GM21723 (cell line): ENCODE measurements at regions not wholly inside any gene's neighbourhood (a gene's known extent, or its start where the extent isn't known, plus 50 kb on each side); places are given as distances from the start of the nearest gene placed in this dataset.

ENCODE experiments used
- ATAC-seq: cut with Tn5 transposase; IDR thresholded peaks from one replicate; pipeline ENCODE4 v1.9.1; 2021; ENCODE audit warnings: mild to moderate bottlenecking, moderate library complexity; ENCODE audit not compliant: unreplicated experiment

- no peak for ATAC-seq
These were observed 137.8 kb upstream of the SPACA1 start for GRCh38 chr6:87909849-87910248.

GRCh38 chr6:87908978-87909811 lies 138.4 kb upstream of the SPACA1 start:
- ATAC-seq = no peak

DNA sequence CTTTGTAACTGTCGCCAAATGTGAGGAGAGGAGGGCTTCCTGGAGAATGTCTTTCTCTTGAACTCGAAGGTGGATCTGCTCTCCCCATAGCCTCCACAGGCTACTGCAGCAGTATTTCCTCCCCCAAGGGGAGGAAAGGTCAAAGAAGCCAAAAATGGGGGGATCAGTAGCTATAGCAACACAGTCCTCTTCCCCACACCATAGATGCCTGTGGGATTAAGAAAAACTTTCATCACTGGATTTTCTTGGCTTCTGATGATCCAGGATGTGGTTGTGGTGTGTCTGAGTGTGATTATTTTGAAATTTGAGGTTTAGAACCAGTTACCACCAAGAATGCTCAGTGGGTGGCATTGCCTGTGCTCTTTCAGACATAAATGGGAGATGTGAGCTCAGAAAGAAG lies 140.1 kb upstream of the SPACA1 start:
- ATAC-seq = peak; percentile 43

DNA sequence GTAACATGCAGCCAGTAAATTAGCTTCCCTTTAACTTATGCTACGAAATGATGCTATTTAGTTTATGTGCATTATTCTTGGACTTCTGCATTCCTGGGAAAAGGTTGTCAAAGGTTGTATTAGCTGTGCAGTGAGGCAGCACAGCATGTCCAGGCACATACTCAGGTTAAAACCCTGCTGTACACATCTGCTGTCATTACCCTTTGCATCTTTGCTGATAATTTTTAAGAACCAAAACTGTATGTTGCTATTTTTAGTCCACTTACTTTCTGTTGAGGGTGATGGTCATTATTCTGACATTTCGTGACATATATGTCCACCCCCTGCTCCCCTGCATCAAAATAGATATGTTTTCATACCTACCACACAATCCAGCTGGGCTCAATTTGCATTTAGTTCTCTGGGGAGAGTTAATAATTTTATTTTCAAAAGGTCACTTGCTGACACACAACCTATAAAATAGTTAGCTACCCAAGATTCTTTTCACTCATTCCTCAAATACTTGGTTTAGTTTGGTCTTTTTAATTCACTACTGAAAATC lies 142.5 kb upstream of the SPACA1 start:
- ATAC-seq = peak; percentile 88

- no peak for ATAC-seq
These were observed 143.6 kb upstream of the SPACA1 start for GRCh38 chr6:87904011-87904410.

DNA sequence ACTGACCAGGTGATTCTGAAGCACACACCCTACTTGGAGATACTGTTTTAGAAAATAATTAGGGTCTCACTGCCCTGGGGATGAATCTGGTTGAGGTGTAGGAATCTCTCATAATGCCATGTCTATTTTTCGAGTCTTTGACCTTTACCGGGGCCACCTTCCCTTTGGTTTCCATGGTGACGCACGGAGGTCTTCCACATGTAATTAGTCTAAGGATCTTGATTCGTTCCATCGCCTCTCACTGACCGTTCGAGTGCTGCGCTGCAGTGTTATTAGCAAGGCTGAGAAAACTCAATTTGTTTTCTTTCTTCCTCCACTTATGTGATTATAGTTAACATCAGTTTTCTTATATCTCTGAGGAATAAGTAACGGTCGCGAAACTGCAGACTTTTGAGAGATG lies 144.3 kb upstream of the SPACA1 start:
- ATAC-seq = no peak

- ATAC-seq = no peak
These were observed 145.3 kb upstream of the SPACA1 start for GRCh38 chr6:87902383-87902782.

DNA sequence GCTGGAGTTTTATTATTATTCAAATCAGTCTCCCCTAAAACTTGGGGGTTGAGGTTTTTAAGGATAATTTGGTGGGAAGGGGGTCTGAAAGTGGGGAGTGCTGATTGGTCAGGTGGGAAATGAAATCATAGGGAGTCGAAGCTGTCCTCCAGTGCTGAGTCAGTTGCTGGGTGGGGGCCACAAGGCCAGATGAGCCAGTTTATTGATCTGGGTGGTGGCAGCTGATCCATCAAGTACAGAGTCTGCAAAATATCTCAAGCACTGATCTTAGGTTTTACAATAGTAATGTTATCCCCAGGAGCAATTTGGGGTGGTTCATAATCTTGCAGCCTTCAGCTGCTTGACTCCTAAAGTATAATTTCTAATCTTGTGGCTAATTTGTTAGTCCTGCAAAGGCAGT lies 146.0 kb upstream of the SPACA1 start:
- no peak for ATAC-seq

- ATAC-seq = no peak
These were observed 147.4 kb upstream of the SPACA1 start for GRCh38 chr6:87900160-87900698.

GRCh38 chr6:87899499-87900147 lies 148.0 kb upstream of the SPACA1 start:
- no peak for ATAC-seq

DNA sequence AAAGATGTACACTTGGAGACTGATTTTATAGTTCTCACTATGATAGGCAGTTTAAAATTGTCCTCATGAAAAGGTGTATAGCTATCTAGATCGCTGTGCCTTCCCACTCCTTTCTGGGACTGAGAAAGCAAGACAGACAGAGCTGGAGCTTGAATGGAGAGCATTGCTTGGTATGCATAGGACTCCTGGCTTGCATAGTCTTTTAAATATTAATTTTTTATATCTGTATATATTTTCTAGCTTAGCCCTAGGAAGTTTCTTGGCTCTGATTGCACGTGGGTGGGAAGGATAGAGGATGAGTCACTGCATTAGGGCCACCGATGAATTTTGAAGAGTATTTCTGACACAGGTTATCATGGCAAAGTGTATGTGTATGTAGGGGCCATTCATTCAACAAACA lies 150.0 kb upstream of the SPACA1 start:
- no peak for ATAC-seq

DNA sequence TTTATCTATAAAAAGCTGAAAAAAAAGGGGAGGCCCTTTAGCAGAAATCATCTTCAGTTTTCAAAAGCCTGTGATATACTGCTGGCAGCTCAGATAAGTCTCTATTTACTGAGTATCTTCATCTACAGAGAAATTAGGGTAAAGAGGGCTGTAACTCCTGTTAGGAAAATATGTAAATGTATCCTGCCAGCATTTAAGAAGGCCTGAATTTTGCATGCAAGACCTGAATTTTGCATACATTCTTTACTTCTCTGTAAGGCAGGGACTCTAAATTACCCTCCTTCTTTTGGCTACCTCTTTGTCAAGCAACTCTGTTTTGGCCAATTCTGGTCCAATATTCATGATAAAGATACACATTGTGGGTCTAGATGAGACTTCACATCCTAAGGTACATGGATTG lies 150.6 kb upstream of the SPACA1 start:
- no peak for ATAC-seq

DNA sequence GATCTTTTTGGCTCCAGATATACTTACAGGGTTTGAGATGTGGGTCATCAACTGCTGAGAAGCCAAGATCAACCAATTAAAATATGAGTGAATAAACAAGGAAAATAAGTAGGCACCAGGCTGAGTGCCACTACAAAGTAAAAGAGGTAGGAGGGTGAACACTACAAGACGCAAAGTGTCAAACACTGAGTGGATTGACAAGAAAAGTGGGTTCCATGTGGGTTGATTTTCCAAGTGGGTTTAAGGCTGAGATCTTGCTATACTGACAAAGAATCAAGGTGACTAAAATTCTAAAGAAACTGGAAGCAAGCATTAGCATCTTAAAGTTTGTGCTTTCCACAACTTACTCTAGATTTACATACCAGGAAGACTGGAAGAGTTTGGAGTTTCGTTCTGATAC lies 160.4 kb upstream of the SPACA1 start:
- no peak for ATAC-seq

- no peak for ATAC-seq
These were observed 163.4 kb upstream of the SPACA1 start for GRCh38 chr6:87884203-87884602.

GRCh38 chr6:87881342-87881895 lies 166.2 kb upstream of the SPACA1 start:
- ATAC-seq = no peak

DNA sequence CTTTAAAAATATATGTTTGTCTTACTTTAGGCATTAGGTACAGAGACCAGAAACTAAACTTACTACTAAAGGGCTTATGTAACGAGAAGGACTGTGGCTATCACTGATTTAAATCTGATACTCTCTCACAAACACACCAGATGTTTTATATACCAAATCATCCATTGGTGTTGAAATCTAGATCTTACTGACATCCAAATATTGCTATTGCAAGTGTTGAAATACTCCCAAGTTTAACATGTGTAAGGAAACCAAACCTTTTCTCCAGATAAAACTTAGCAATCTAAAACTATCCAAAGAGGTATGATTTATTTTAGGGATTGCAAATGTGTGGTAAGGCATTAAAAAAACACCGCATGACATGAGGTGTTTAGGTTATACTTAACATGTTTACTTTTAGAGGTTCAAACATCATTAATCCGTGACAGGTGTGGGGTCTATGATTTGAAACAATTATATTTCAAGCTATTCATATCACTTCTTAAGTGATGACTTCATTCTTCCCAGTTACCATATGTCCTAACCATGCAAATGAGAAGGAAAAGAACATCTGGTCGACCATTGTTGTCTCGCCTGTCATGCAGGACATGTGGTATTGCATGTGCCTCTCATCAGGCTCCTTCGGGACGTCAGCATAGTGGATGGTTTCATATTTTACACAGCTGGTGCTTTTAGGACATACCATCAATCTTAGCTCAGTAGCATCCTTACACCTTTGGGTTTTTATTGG lies 168.3 kb upstream of the SPACA1 start:
- peak; percentile 63 for ATAC-seq

DNA sequence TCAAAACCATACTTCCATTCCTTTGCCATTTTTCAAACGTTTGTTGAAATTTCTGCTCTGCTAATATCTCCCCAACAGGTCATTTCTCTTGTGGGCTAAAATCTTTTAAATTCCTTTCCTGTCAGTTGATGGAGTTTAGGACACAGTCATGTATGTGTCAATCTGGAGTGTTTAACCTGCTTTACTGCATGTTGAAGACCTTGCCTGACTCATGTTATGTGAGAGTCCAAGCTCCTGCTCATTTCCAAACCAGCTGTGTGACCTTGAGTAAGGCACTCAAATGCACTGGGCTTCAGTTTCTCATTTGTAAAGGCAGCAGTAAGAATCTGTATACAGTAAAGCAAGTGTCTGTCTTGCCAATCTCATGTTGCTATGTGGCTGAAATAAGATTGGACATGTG lies 171.9 kb upstream of the SPACA1 start:
- no peak for ATAC-seq

DNA sequence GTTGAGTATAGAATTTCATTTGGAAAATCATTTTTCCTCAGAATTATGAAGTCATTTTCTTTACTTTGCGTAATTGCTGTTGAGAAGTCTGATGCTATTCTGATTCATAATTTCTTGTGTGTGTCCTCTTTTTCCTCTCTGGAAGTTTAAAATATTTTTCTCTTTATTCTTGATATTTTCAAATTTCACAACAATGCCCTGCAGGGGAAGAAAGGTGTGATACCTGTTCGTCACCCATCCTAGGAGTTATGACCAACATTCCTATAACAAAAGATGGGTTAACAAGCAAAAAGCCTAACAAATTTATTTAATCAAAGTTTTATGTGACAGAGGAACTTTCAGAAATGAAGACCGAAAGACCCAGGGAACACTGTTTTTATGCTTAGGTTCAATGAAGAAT lies 171.5 kb upstream of the AKIRIN2 start:
- no peak for ATAC-seq

DNA sequence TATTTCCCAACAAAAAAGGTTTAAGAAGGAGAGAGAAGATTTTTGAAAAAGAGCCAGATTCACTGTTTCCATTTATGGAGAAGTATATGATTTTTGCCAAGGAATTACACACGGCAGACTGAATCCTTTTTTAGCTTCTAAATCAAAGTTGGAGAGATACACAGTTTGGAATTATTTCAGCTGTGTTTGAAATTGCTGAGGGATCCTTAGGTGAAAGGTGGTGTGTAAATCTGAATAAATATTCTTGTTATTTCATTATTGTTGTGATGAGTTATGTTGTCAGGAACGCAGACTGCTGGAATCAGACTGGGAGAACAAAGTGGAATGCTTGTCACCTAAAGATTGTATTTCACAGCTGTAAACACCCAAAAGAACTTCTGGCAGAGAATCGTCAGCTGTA lies 168.5 kb upstream of the AKIRIN2 start:
- no peak for ATAC-seq

DNA sequence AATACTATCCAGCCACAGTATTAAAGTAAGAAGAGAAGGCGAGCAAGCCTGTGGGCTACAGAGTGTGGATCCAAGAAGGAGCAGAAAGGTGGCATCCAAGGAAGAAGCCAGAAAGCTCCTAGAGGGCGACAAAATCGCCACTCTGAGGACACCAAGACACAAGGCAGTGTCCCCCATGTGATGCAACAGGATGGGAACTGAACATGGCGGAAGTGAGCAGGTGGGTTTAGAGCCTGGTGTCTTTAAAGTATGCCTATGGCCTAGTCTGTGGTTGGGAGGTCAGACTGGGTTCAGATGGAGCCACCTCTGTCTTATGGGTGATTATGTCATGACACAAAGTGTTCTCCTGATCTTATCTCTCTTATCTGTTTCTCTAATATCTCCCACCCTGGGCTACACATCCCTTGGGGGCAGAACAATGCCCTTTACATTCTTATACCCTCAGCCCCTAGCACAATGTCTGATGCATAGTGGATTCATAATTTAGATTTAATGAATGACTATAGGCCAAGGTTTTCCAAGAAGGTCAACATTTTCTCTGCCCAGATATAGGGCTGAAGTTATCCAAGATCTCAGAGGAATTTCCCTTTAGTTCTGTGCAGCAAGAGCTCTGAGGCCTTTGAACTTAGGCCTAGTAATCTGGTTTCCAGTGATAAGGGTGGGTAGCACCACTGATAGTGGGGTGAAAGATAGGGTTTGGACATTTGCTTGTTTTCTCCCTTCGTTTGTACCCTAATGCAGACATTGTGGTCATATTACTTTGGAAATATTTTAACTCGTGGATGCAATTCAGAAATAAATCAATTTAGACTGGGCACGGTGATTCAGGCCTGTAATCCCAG lies 167.3 kb upstream of the AKIRIN2 start:
- ATAC-seq = no peak
